SK-N-SH (cell line): ENCODE measurements at regions not wholly inside any gene's neighbourhood (a gene's known extent, or its start where the extent isn't known, plus 50 kb on each side); places are given as distances from the start of the nearest gene placed in this dataset.

Source experiments
- CTCF ChIA-PET: fragments of 300-600, 350-600 bp; formaldehyde crosslinking; extraction: SDS; loops from one replicate; lab custom pipeline; 2021; lab: Yijun Ruan, JAX
- POLR2A ChIA-PET: fragments of 350-600 bp; sonication (Branson Sonifier 250); formaldehyde crosslinking; extraction: SDS; loops from one replicate; lab custom pipeline; 2020; ENCODE audit warnings: antibody characterized with exemption, inconsistent platforms; lab: Yijun Ruan, JAX
- DNase-seq: peaks from one replicate; pipeline ENCODE4 v3.0.0; 2012
- H2AFZ ChIP-seq: fragments of 200-600 bp; sonication (generic); 2 replicates; pipeline ENCODE4 v1.8.1; 2016; ENCODE audit warnings: antibody characterized with exemption, mild to moderate bottlenecking, low read depth
- H3F3A ChIP-seq: fragments of 200-600 bp; sonication (generic); replicated peaks from 2 replicates; pipeline ENCODE3; 2016; ENCODE audit warnings: antibody characterized with exemption, mild to moderate bottlenecking; ENCODE audit not compliant: insufficient read depth
- H3K27ac ChIP-seq, 2 experiments: fragments of 200-500 bp in 1 of 2; fragments of 200-600 bp in 1 of 2; sonication (Bioruptor generic) in 1 of 2; sonication (generic), shearing (Covaris generic) in 1 of 2; 2 replicates each; pipeline versions ENCODE4 v1.5.1 to v1.6.1; 2014 to 2016; ENCODE audit warnings: low read depth in 2 of 2, inconsistent platforms in 1 of 2, low read length in 1 of 2, mild to moderate bottlenecking in 1 of 2, mixed read lengths in 1 of 2
- H3K27me3 ChIP-seq: fragments of 200-600 bp; sonication (generic), shearing (Covaris generic); 2 replicates; pipeline ENCODE4 v1.6.1; 2016; ENCODE audit warnings: mixed run types; ENCODE audit not compliant: insufficient read depth
- H3K36me3 ChIP-seq, 2 experiments: fragments of 200-500 bp in 1 of 2; fragments of 200-600 bp in 1 of 2; sonication (Bioruptor generic) in 1 of 2; sonication (generic) in 1 of 2; replicated peaks in 1 of 2; 2 replicates each; pipeline versions ENCODE3 to v1.5.1; 2014 to 2016; ENCODE audit warnings: low read length in 1 of 2, mild to moderate bottlenecking in 1 of 2; ENCODE audit not compliant: insufficient read depth in 2 of 2, control insufficient read depth in 1 of 2
- H3K4me1 ChIP-seq, 2 experiments: fragments of 200-500 bp in 1 of 2; fragments of 200-600 bp in 1 of 2; sonication (Bioruptor generic) in 1 of 2; sonication (generic), shearing (Covaris generic) in 1 of 2; 2 replicates each; pipeline versions ENCODE4 v1.5.1 to v1.6.1; 2014 to 2016; ENCODE audit warnings: low read depth in 1 of 2, low read length in 1 of 2, mixed run types in 1 of 2; ENCODE audit not compliant: insufficient read depth in 2 of 2, control insufficient read depth in 1 of 2
- H3K4me2 ChIP-seq: fragments of 200-600 bp; sonication (generic), shearing (Covaris generic); 2 replicates; pipeline ENCODE4 v1.6.1; 2017; ENCODE audit warnings: mixed run types
- H3K4me3 ChIP-seq, 2 experiments: fragments of 200-500 bp in 1 of 2; fragments of 200-600 bp in 1 of 2; sonication (Bioruptor generic) in 1 of 2; sonication (generic), shearing (Covaris generic) in 1 of 2; 2 replicates each; pipeline versions ENCODE4 v1.5.1 to v1.8.1; 2014 to 2016; ENCODE audit warnings: low read depth in 2 of 2, inconsistent platforms in 1 of 2, low read length in 1 of 2, mild to moderate bottlenecking in 1 of 2, mixed read lengths in 1 of 2, moderate library complexity in 1 of 2
- H3K79me2 ChIP-seq: fragments of 200-600 bp; sonication (generic); 2 replicates; pipeline ENCODE4 v1.8.1; 2017; ENCODE audit warnings: mild to moderate bottlenecking; ENCODE audit not compliant: insufficient read depth
- H3K9ac ChIP-seq: fragments of 200-600 bp; sonication (generic); 2 replicates; pipeline ENCODE4 v1.6.1; 2017; ENCODE audit warnings: mixed run types
- H3K9me2 ChIP-seq: fragments of 200-600 bp; sonication (generic); 2 replicates; pipeline ENCODE4 v1.6.1; 2017; ENCODE audit warnings: mixed run types
- H3K9me3 ChIP-seq: fragments of 200-600 bp; sonication (generic); 2 replicates; pipeline ENCODE4 v1.6.1; 2017; ENCODE audit warnings: mixed run types, mild to moderate bottlenecking, moderate library complexity
- H4K20me1 ChIP-seq: fragments of 200-600 bp; sonication (generic); 2 replicates; pipeline ENCODE4 v1.6.1; 2017; ENCODE audit warnings: mild to moderate bottlenecking, mixed run types; ENCODE audit not compliant: insufficient read depth
- ELF1 ChIP-seq: IDR thresholded peaks from 2 replicates; pipeline ENCODE4 v1.4.0; 2012
- EZH2phosphoT487 ChIP-seq: fragments of 200-600 bp; sonication (generic); IDR thresholded peaks from 2 replicates; pipeline ENCODE4 v1.6.1; 2017; ENCODE audit warnings: low read depth, mixed run types, mild to moderate bottlenecking, antibody characterized with exemption, moderate library complexity, borderline replicate concordance
- FOSL2 ChIP-seq: IDR thresholded peaks from 2 replicates; pipeline ENCODE4 v1.4.0; 2012; ENCODE audit warnings: low read depth, mild to moderate bottlenecking, moderate library complexity, borderline replicate concordance
- FOXJ3 ChIP-seq: sonication (generic); formaldehyde crosslinking; IDR thresholded peaks from 2 replicates; pipeline ENCODE4 v1.5.1; 2020; ENCODE audit warnings: mild to moderate bottlenecking, missing genetic modification reagents
- FOXM1 ChIP-seq: IDR thresholded peaks from 2 replicates; pipeline ENCODE4 v1.4.0; 2012; ENCODE audit warnings: low read depth, mild to moderate bottlenecking
- GABPA ChIP-seq: IDR thresholded peaks from 2 replicates; pipeline ENCODE4 v1.4.0; 2012; ENCODE audit warnings: low read depth, mild to moderate bottlenecking
- MEF2A ChIP-seq: IDR thresholded peaks from 2 replicates; pipeline ENCODE4 v1.4.0; 2012; ENCODE audit warnings: low read depth, borderline replicate concordance
- MXI1 ChIP-seq: IDR thresholded peaks from 2 replicates; pipeline ENCODE4 v1.6.1; 2012; ENCODE audit warnings: mild to moderate bottlenecking, low read depth, low read length, improper control_type of control experiment
- NFIC ChIP-seq: IDR thresholded peaks from 2 replicates; pipeline ENCODE4 v1.4.0; 2012; ENCODE audit warnings: borderline replicate concordance
- NRF1 ChIP-seq: IDR thresholded peaks from 2 replicates; pipeline ENCODE4 v1.6.1; 2012; ENCODE audit warnings: low read depth, mild to moderate bottlenecking, low read length
- POLR2AphosphoS5 ChIP-seq: IDR thresholded peaks from 2 replicates; pipeline ENCODE4 v1.6.1; 2012; ENCODE audit warnings: low read depth, low read length
- RAD21 ChIP-seq: IDR thresholded peaks from 2 replicates; pipeline ENCODE4 v1.6.1; 2012; ENCODE audit warnings: mild to moderate bottlenecking, low read length
- RCOR1 ChIP-seq: fragments of 150-350 bp; IDR thresholded peaks from 2 replicates; pipeline ENCODE4 v1.6.1; 2017; ENCODE audit warnings: antibody characterized with exemption, low read length
- RXRA ChIP-seq: IDR thresholded peaks from 2 replicates; pipeline ENCODE4 v1.4.0; 2012; ENCODE audit warnings: low read depth, mild to moderate bottlenecking, borderline replicate concordance
- SMC3 ChIP-seq: IDR thresholded peaks from 2 replicates; pipeline ENCODE4 v1.6.1; 2012; ENCODE audit warnings: low read depth, low read length, improper control_type of control experiment
- TAF1 ChIP-seq: IDR thresholded peaks from 2 replicates; pipeline ENCODE4 v1.6.1; 2012; ENCODE audit warnings: low read depth, mild to moderate bottlenecking, low read length, moderate library complexity, borderline replicate concordance
- TCF12 ChIP-seq: IDR thresholded peaks from 2 replicates; pipeline ENCODE4 v1.4.0; 2012
- TEAD4 ChIP-seq: IDR thresholded peaks from 2 replicates; pipeline ENCODE4 v1.4.0; 2012; ENCODE audit warnings: mild to moderate bottlenecking, borderline replicate concordance; ENCODE audit not compliant: insufficient read depth
- YY1 ChIP-seq: IDR thresholded peaks from 2 replicates; pipeline ENCODE4 v1.4.0; 2012; ENCODE audit warnings: low read depth, mild to moderate bottlenecking
- WGBS: methylation state at CpG from one replicate; pipeline ENCODE4 v1.1.6; 2017; ENCODE audit warnings: low lambda C conversion rate; 5-methylcytosine and 5-hydroxymethylcytosine counted together
- TF ChIP-seq, protein P1 (sequence below): IDR thresholded peaks from 2 replicates; pipeline ENCODE4 v1.4.0; 2012; ENCODE audit warnings: low read depth
- TF ChIP-seq, protein P2 (sequence below): fragments of 200-600 bp; sonication (generic); IDR thresholded peaks from 2 replicates; pipeline ENCODE4 v1.6.1; 2017; ENCODE audit warnings: antibody characterized with exemption, mild to moderate bottlenecking, moderate library complexity
- TF ChIP-seq, protein P3 (sequence below): IDR thresholded peaks from 2 replicates; pipeline ENCODE4 v1.4.0; 2012; ENCODE audit warnings: low read depth, borderline replicate concordance

DNA sequence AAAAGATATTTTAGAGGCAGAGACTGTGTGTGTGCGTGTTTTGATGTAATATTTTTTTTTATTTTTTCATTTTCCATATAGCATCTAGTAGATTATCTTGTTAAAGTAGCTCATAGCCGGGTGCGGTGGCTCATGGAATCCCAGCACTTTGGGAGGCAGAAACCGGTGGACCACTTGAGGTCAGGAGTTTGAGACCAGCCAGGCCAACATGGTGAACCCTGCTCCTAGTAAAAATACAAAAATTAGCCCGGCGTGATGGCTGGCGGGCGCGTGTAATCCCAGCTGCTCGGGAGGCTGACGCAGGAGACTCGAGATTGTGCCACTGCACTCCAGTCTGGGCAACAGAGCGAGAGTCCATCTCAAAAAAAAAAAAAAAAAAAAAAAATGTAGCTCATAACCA lies 1481.2 kb upstream of the CADM2 start:
- Histone ChIP-seq H3K4me2 (no peak overlapping the region), H2AFZ (no peak overlapping the region), H3K9me3 (no peaks in the 10 kb centered on the region), H3K27me3 (no peaks in the 10 kb centered on the region), H3K4me3 (no peak overlapping the region), H3K27ac (no peak overlapping the region), H3K9ac (no peak overlapping the region), H3K9me2 (no peaks in the 10 kb centered on the region), H3K79me2 (no peaks in the 10 kb centered on the region), H3K36me3 (no peaks in the 10 kb centered on the region), H3F3A (no peaks in the 10 kb centered on the region), H4K20me1 (no peaks in the 10 kb centered on the region), H3K4me1 (no peaks in the 10 kb centered on the region)
- POLR2A ChIA-PET: no interaction called here
- CTCF ChIA-PET: no interaction called here
- TF ChIP-seq TCF12 (no peak), RAD21 (no peak), SMC3 (no peak), MEF2A (no peak), NRF1 (no peak), MXI1 (no peak), FOXJ3 (CRISPR knock-in tag) (no peak), FOSL2 (no peak), FOXM1 (no peak), POLR2AphosphoS5 (no peak), NFIC (no peak), TAF1 (no peak)
- TF ChIP-seq, protein P1, sequence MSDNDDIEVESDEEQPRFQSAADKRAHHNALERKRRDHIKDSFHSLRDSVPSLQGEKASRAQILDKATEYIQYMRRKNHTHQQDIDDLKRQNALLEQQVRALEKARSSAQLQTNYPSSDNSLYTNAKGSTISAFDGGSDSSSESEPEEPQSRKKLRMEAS: no peak
- WGBS: 9% methylated on average over 13 of the region's 13 CpGs
- no peak for DNase-seq

DNA sequence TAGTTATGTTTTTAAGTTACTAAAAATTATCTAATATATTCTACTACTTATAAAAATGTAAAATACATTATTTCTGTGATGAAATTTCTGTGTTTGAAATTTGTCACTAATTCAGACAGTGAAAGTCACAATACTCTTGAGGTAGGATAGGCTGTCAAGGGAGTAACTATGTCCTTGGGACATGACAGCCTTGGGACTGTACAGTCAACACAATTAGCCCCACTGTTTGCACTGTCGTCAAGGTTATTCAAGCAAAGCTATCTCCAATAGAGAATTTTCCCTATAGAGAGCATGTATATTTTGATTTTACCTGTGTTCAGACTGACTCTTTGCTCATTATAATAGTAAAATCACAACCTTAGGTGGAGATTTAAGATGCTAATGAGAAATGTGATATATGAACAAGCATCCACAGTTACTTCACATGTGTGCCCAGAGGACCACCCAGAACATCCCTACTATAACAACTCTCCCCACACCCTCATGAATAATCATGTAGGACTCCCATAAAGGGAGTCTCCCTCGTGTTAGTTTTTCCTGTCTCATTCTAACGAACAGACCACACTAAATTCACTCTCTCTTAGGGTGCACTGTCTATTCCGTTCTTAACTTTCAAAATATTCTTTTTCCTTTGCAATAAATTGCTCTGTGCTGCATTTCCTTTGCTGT lies 1476.3 kb upstream of the CADM2 start:
- no peaks in the 10 kb centered on the region for H3K9me3 ChIP-seq
- CTCF ChIA-PET: no interaction called here
- H4K20me1 ChIP-seq: no peaks in the 10 kb centered on the region
- H3K9me2 ChIP-seq: no peaks in the 10 kb centered on the region
- TF ChIP-seq YY1 (no peak), SMC3 (no peak)
- H3K4me3 ChIP-seq: no peak overlapping the region
- no peak overlapping the region for H3K9ac ChIP-seq
- no peaks in the 10 kb centered on the region for H3K79me2 ChIP-seq
- H3K4me2 ChIP-seq: no peak overlapping the region
- 4% methylated on average over 4 of the region's 4 CpGs for WGBS
- no peak overlapping the region for H3K27ac ChIP-seq
- no peak for DNase-seq
- H3K27me3 ChIP-seq: no peaks in the 10 kb centered on the region
- no peaks in the 10 kb centered on the region for H3F3A ChIP-seq
- no peaks in the 10 kb centered on the region for H3K4me1 ChIP-seq
- H2AFZ ChIP-seq: no peak overlapping the region
- H3K36me3 ChIP-seq: no peaks in the 10 kb centered on the region
- POLR2A ChIA-PET: no interaction called here

DNA sequence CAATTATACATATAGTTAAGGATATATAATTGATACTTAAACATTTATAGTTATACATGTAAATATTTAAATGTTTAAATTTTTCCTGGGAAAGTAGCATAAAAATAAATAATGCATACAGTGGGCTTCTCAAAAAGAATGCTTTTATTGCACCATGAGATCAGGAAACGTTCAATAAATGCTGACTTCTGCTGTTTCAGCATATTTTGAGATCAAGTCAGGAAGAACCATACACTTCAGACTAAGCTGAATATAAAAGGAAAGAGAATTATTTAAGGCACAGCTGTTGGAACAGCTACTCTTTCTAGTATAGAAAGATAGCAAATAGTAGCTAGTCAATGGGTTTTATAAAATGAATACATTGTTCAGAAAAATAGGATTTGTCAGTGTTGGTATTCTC lies 1462.3 kb upstream of the CADM2 start:
- Histone ChIP-seq H3K36me3 (no peaks in the 10 kb centered on the region), H3K4me3 (no peak overlapping the region), H3K4me2 (no peak overlapping the region), H4K20me1 (no peaks in the 10 kb centered on the region), H2AFZ (no peak overlapping the region), H3K9ac (no peak overlapping the region), H3K9me2 (no peaks in the 10 kb centered on the region), H3K27ac (no peak overlapping the region), H3F3A (no peaks in the 10 kb centered on the region), H3K27me3 (no peaks in the 10 kb centered on the region), H3K4me1 (no peaks in the 10 kb centered on the region), H3K79me2 (no peaks in the 10 kb centered on the region), H3K9me3 (no peaks in the 10 kb centered on the region)
- POLR2A ChIA-PET: no interaction called here
- CTCF ChIA-PET: no interaction called here
- WGBS: 0% methylated on average over 1 of the region's 1 CpG
- no peak for DNase-seq
- no peak for TF ChIP-seq NRF1
- TF ChIP-seq, protein P2, sequence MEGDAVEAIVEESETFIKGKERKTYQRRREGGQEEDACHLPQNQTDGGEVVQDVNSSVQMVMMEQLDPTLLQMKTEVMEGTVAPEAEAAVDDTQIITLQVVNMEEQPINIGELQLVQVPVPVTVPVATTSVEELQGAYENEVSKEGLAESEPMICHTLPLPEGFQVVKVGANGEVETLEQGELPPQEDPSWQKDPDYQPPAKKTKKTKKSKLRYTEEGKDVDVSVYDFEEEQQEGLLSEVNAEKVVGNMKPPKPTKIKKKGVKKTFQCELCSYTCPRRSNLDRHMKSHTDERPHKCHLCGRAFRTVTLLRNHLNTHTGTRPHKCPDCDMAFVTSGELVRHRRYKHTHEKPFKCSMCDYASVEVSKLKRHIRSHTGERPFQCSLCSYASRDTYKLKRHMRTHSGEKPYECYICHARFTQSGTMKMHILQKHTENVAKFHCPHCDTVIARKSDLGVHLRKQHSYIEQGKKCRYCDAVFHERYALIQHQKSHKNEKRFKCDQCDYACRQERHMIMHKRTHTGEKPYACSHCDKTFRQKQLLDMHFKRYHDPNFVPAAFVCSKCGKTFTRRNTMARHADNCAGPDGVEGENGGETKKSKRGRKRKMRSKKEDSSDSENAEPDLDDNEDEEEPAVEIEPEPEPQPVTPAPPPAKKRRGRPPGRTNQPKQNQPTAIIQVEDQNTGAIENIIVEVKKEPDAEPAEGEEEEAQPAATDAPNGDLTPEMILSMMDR: no peak
- TF ChIP-seq GABPA: no peak
- no peak for TF ChIP-seq RXRA
- TF ChIP-seq TCF12: no peak
- TF ChIP-seq EZH2phosphoT487: no peak
- TF ChIP-seq TEAD4: no peak
- TF ChIP-seq MXI1: no peak
- TF ChIP-seq, protein P3, sequence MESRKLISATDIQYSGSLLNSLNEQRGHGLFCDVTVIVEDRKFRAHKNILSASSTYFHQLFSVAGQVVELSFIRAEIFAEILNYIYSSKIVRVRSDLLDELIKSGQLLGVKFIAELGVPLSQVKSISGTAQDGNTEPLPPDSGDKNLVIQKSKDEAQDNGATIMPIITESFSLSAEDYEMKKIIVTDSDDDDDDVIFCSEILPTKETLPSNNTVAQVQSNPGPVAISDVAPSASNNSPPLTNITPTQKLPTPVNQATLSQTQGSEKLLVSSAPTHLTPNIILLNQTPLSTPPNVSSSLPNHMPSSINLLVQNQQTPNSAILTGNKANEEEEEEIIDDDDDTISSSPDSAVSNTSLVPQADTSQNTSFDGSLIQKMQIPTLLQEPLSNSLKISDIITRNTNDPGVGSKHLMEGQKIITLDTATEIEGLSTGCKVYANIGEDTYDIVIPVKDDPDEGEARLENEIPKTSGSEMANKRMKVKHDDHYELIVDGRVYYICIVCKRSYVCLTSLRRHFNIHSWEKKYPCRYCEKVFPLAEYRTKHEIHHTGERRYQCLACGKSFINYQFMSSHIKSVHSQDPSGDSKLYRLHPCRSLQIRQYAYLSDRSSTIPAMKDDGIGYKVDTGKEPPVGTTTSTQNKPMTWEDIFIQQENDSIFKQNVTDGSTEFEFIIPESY: no peak
- TF ChIP-seq ELF1: no peak
- TF ChIP-seq RCOR1: no peak
- TF ChIP-seq POLR2AphosphoS5: no peak
- TF ChIP-seq MEF2A: no peak
